DMS53 treated with DMSO at 0.1 percent for 48 hours (cell line): ENCODE measurements at regions not wholly inside any gene's neighbourhood (a gene's known extent, or its start where the extent isn't known, plus 50 kb on each side); places are given as distances from the start of the nearest gene placed in this dataset.
A peak's percentile ranks its signal among the peaks of the same experiment; 100 is the strongest.

ENCODE experiments used
- DNase-seq: peaks from one replicate; lab custom pipeline; 2025; ENCODE audit not compliant: unreplicated experiment; lab: John Stamatoyannopoulos, UW

GRCh38 chr2:36060133-36060532, 295.4 kb upstream of the CRIM1 start:
- DNase-seq: no peak

GRCh38 chr2:36059691-36060090, 295.9 kb upstream of the CRIM1 start:
- no peak for DNase-seq

DNA sequence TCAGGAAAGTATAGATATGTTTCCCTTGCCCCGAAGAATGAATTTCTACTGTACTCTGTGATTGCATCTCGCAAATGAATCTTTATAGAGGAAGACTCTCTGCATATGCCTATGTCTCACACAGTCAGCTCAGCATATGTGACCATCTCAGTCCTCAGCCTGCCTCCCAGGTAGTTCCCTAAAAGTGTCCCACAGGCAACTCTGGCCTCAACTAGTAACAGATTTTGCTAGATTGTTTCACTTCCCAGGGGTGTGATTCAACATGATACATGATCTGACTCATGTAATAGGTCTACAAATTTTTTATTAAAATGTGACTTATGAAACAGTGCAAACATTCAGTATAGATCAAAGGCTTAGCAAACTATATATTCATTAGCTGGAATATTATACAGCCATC, 296.6 kb upstream of the CRIM1 start:
- no peak for DNase-seq

- DNase-seq: no peak
These were observed 297.5 kb upstream of the CRIM1 start for GRCh38 chr2:36058076-36058475.

GRCh38 chr2:36052819-36053218, 302.8 kb upstream of the CRIM1 start:
- no peak for DNase-seq

- no peak for DNase-seq
These were observed 311.2 kb upstream of the CRIM1 start for GRCh38 chr2:36044411-36044810.

DNA sequence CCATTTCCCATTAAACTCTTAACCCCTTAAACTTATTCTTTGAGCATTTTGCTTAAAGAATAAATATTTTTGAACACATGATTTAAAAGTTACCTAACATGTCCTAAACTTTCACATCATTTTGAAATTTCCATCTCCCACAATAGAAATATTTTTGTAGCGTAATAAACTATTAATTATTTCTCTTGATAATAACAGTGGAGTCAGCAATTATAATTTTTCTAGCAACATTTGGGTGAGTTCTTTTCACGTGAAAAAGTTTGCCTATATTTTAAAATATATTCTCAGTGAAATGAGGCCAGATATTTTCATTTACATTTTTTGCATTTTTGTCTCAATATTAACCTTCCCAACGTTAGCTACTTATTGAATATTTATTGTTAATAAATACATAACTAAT, 320.4 kb upstream of the CRIM1 start:
- DNase-seq: no peak

- DNase-seq: no peak
These were observed 323.5 kb upstream of the CRIM1 start for GRCh38 chr2:36032046-36032445.

- no peak for DNase-seq
These were observed 324.1 kb upstream of the CRIM1 start for GRCh38 chr2:36031471-36031870.

DNA sequence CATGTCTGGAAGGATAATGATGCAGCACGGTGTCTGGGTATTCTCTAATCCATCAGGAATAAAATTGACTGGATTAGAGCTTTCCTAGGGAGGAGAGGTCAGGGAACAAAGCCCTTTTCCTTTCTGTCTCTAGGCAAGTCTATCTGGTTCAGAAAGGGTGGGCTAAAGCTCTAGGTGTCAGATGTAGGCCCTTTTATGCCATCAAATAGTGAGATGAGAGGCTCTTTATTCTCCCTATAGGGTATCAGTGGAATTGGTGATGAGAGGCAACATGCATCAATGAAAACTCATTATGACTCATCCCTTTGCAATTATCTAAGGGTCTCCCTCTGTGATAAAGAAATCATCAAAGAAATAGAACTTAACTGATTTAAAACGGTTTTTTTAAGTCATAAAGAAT, 328.0 kb upstream of the CRIM1 start:
- no peak for DNase-seq

- DNase-seq: no peak
These were observed 342.5 kb upstream of the CRIM1 start for GRCh38 chr2:36013064-36013463.

DNA sequence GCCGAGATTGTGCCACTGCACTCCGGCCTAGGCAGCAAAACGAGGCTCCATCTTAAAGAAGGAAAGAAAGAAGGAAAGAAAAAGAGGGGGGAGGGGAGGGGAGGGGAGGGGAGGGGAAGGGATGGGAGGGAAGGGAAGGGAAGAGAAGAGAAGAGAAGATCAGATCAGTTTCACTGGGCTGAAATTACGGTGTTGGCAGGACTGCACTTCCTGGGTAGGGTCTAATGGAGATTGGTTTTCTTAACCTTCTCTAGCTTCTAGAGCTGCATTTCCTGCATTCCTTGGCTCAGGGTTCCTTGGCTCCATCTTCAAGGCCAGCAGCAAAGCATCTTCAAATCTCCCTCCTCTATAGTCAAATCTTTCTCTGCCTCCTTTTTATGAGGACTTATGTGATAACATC, 349.1 kb upstream of the CRIM1 start:
- no peak for DNase-seq

- DNase-seq: no peak
These were observed 352.6 kb upstream of the CRIM1 start for GRCh38 chr2:36002941-36003340.

DNA sequence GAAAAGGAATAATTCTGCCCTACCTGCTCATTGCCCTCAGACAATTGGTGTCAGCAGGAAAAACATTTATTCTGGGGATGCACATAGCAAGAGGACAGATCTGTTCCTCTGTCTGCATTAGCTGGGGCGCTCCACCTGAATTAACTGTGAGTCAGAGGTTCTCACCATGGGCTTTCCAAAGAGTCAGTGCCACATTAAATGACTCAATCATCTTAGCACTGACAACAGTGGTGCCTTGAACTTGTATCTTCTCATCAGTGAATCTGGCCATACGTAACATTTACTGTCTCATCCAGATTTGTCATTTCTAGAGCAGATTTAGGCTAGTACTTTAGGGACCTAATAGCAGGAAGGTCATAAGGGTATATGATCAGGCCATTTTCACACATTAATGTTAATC, 358.1 kb upstream of the CRIM1 start:
- no peak for DNase-seq

DNA sequence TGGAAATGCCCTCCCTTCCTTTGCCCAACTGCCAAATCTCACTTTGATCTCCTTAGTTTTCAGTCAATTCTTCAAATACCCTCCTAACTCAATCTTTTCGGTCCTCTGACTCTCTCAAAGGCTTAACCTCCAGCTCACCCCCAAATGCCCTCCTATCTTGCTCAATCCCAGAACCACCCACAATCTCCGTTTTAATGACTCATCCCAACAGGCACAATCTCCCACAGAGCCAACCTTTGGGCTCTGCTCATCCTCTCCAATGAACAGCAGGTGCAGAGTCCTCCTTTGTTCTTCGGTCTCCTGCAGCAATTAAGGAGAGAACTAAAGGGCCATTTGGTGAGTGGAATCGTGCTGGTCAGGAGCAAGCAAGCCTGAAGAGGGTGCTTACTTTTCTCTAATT, 366.1 kb upstream of the CRIM1 start:
- peak; percentile 13 for DNase-seq

- no peak for DNase-seq
These were observed 366.5 kb upstream of the CRIM1 start for GRCh38 chr2:35989040-35989439.

DNA sequence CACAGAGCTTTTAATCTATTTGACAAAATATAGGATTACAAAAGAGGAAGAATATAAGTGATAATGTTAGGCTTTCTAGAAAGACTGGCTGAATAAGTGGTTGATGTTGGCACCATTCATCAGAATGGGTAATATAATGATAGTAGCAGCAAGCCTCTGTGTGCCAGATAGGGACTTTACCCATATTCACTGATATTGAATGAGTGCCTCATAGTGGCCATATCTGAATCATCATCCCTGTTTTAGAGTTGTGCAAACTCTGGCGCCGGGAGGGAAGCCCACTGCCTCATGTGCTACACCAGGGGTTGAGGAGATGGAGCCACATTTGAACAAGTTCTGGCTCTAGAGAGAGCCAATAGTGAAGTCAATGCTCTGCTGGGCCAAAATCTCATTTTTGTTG, 368.7 kb upstream of the CRIM1 start:
- DNase-seq: no peak

DNA sequence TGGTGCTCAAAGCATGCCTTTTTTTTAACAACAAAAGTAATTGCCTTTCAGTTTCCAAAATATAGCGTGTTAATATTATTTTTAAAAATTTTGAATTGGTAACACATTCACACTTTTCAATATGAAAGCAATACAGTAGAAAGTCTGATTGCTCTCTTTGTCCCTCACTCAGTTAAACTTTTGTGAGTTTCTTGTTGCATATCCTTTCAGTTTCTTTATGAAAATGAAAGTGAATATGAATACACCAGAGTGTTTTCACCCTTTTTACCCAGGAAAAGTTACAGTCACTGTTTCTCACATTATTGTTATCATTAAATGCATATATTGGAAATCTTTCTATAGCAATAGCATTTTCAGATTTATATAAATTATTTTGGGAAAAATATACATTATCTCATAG, 377.4 kb upstream of the CRIM1 start:
- no peak for DNase-seq

GRCh38 chr2:35976611-35977010, 379.0 kb upstream of the CRIM1 start:
- DNase-seq: no peak

DNA sequence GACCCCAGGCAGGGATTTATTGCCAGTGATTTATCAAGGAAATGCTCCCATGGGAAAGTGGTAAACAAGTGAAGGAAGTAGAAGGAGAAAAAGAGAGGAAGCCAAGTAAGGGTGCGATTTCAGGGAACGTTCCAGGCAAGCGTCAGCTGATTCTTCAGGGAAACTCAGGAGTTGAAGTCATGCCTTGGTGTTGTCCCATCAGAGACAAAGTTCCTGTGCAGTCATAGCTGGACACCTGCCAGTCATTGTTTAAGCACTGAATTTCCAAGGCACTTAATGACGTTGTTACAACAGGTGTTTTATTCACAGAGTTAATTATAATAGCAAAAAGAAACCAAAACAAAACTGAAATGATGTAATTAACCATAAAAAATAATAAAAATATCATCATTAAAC, 381.8 kb upstream of the CRIM1 start:
- DNase-seq: peak; percentile 38

GRCh38 chr2:35973132-35973736, 382.3 kb upstream of the CRIM1 start:
- peak; percentile 22 for DNase-seq

DNA sequence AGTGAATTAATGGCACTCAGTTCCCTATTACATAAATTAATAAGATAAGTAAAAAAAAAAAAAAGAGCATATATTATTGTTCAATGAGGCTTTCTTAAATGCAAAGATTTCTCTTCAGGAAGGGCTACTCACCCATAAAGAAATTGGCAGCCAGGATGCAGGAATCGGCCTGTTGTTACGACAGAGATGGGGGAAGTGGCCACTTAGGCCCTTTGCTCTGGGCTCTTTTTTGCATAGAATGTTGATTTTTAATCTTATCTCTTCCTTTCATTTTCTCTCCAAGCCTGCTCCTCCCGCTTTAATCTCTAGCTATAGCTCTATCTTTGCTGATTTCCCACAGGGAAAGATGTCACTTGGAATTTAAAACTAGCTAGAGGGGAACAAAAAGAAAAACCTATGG, 391.8 kb upstream of the CRIM1 start:
- DNase-seq: no peak

GRCh38 chr2:35963357-35963756, 392.2 kb upstream of the CRIM1 start:
- no peak for DNase-seq
